ELR (cell line): ENCODE measurements at regions not wholly inside any gene's neighbourhood (a gene's known extent, or its start where the extent isn't known, plus 50 kb on each side); places are given as distances from the start of the nearest gene placed in this dataset.
"Not testable (repeated sequence)": the region's sequence is repeated elsewhere in the genome, so short reads cannot be mapped to it uniquely, and the experiment has no call there.

ENCODE experiments used
- DNase-seq: peaks from one replicate; pipeline ENCODE4 v3.0.0-alpha.2; 2015; ENCODE audit warnings: low read depth

GRCh38 chr5:71907001-71907588, 188.0 kb downstream of the CARTPT start:
- DNase-seq: no peak

DNA sequence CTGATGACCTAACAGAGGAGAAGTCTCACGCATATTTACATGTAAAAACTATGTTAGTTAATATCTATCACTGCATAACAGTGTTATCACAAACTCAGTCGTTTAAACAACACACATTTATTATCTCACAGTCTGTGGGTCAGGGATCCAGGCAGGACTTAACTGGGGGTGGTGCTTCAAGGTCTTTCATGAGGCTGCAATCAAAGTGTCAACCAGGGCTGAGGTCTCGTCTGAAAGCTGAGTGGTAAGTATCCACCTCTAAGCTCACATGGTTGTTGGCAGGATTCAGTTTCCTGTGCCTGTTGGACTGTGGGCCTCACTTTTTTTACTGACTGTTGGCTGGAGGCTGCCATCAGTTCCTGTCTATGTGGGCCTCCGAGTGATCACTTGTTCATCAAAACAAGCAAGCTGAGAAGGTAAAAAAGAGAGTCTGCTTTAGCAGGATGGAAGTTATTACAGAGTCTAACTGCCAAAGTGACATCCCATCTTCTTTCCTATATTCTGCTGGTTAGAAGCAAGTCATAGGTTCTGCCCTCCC, 188.6 kb downstream of the CARTPT start:
- no peak for DNase-seq

- peak; percentile 33 for DNase-seq
Measured at GRCh38 chr5:71910741-71911140, 191.7 kb downstream of the CARTPT start.

DNA sequence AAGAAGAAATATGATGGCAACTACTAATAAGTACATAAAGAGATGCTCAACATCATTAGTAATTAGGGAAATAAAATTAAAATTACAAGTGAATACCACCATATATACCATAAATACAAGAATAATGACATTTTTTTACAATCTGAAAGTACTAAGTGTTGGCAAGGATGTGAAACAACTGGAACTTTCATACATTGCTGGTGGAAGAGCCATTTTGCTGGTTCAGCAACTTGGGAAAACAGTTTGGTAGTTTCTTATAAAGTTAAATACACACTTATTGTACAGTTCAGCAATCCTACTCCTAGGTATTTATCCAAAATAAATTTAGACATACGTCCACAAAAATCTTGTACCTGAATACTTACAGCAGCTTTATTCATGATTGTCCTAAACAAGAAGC, 192.9 kb downstream of the CARTPT start:
- DNase-seq: no peak

DNA sequence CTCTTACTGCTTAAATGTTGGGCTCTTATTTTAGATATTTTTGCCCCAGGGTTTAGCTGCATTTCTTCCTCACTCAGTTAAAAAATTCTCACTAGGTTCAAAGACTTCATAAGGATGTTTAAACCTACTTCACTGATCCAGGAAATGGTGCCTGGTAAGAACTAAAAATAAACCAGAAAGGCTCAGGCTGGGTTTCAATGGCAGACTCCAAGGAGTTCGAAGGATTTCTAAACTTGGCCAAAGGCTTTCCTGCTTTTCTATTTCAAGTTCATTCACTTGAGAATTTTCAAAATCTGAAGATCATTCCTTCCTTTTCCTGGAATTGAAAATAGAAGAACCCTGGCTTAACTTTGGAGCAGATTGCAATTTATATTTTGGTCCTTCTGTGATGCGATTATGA, 193.0 kb upstream of the MAP1B start:
- no peak for DNase-seq

GRCh38 chr5:71922584-71923106, 184.6 kb upstream of the MAP1B start:
- DNase-seq: peak; percentile 87

DNA sequence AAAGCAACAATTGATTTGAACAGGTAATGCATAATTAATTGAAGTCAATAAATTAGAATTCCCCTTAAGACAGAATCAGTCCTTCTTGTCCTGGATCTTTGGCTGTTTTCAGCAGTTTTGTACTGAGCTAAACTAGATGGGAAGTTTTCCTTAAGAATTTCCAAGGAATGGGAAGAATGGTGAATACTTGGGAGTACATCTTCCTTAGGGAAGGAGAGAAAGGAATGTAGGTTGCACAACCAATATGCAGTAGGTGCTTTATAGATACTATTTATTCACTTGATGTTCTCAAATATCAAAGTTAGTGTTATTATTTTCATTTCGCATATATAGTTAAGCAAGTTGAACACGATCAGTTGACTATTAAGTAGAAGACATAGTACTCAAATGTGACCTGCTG, 183.5 kb upstream of the MAP1B start:
- no peak for DNase-seq

- peak; percentile 20 for DNase-seq
Measured at GRCh38 chr5:71924325-71924724, 182.9 kb upstream of the MAP1B start.

GRCh38 chr5:71924980-71925379, 182.3 kb upstream of the MAP1B start:
- peak; percentile 58 for DNase-seq

GRCh38 chr5:71925608-71926091, 181.6 kb upstream of the MAP1B start:
- no peak for DNase-seq

- DNase-seq: no peak
Measured at GRCh38 chr5:71929003-71929402, 178.3 kb upstream of the MAP1B start.

GRCh38 chr5:71930554-71930953, 176.7 kb upstream of the MAP1B start:
- not testable (repeated sequence) for DNase-seq

- DNase-seq: peak; percentile 23
Measured at GRCh38 chr5:71932131-71932654, 175.1 kb upstream of the MAP1B start.

DNA sequence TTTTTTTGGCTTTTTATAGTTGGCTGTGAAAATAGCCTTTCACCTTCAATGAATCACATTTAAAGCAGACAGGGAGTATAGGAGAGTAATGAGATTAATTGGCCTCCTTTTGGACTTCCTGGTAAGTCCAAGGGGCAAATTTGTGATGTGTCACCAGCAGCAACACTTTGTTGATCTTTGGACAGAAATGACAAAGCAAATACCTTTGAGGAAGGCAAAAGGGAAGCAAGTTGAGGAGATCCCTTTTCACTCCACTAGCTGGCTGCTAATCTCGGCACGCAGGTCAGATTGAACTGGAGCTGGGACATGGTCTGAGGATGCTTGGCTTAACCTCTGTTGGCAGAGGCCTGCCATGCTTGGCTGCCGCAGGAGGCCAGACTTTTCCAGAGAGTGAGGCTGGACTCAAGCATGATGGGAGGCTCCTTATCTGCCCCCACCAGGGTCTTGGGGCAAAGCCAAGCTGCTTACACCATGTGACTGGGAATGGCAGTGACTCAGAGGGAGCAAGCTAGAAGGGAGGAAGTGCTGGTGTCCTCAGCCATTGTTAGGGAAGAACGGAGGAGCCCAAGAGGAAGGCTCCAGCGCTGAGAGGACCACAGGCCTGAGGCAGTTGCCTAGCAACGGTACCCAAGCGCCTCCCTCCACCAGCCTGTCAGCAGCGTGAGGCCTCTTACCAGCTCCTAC, 174.5 kb upstream of the MAP1B start:
- DNase-seq: peak; percentile 44

DNA sequence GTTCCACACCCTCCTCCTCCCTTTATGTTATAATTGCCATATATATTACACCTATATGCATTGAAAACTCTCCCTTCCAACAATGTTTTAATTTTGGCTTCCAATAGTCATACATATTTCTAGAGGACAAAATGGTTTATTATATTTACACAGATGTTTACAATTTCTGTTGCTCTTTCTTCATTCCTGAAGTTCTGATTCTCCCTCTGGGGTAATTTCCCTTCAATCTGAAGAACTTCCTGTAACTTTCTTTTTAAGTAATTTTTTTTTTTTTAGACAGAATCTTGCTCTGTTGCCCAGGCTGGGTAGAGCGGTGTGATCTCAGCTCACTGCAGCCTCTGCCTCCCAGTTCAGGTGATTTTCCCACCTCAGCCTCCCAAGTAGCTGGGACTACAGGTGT, 173.0 kb upstream of the MAP1B start:
- no peak for DNase-seq

GRCh38 chr5:71937921-71938698, 169.2 kb upstream of the MAP1B start:
- DNase-seq: peak; percentile 17

DNA sequence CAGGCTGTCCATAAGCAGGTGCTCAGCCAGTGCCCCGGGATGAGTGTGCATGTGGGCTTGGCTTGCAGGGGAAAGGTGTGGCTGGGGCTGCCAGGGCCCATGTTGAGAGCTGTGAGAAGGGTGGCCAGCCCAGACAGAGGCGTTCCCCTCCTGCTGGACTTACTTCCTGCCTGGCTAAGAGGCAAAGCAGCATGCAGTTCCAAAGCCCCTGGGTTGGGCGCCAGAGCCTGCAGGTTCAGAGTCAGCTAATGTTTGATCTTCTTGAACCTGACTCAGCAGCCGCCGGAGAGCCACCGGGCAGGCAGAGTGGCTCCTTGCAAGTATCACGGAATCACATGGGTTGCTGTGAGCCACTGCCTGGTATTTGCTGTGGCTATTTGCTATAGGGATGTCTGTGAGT, 168.4 kb upstream of the MAP1B start:
- no peak for DNase-seq

- no peak for DNase-seq
Measured at GRCh38 chr5:71939452-71940230, 167.6 kb upstream of the MAP1B start.

GRCh38 chr5:71943874-71944273, 163.4 kb upstream of the MAP1B start:
- no peak for DNase-seq

GRCh38 chr5:71945436-71945835, 161.8 kb upstream of the MAP1B start:
- DNase-seq: no peak

- no peak for DNase-seq
Measured at GRCh38 chr5:71946343-71947030, 160.8 kb upstream of the MAP1B start.
